ENCODE measurements at regions not wholly inside any gene's neighbourhood (a gene's known extent, or its start where the extent isn't known, plus 50 kb on each side); places are given as distances from the start of the nearest gene placed in this dataset.

DNA sequence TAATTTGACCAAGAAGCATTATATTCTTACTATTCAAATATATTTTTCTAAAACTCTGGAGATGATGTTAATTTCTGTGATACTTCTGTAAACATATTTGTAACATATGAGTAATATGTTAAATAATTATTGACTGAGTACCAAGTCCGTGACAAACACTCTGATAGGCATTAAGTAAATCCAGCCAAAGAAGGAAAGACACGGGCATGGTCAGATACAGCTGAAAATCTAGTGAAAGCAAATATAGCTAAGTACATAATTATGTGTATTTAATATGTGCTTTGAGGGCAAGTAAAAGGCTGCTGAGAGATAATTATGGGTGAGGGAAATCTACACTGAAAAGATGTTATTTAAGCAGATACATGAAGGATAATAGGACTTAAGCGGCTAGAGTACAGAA lies 1263.6 kb upstream of the ADGRL3 start:
- no peak for DNase-seq

DNA sequence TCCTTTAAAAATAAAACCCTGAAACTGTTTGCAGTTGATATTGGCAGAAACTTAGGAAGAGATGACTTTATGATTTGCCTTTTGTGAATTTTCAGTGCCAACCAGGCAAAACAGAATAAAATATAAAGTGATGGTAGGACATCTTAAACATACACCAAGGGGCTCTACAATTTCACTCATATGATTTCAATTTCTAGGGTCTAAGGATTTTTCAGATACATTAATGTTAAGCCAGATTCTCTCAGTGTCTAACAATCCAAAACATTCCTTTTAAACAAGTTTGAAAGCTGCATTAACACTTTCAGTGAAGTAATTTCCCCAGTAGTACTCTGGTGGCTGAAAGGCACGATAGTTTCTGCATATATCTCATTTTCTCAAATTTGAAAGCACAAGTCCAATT lies 1262.0 kb upstream of the ADGRL3 start:
- DNase-seq, result no peak

DNA sequence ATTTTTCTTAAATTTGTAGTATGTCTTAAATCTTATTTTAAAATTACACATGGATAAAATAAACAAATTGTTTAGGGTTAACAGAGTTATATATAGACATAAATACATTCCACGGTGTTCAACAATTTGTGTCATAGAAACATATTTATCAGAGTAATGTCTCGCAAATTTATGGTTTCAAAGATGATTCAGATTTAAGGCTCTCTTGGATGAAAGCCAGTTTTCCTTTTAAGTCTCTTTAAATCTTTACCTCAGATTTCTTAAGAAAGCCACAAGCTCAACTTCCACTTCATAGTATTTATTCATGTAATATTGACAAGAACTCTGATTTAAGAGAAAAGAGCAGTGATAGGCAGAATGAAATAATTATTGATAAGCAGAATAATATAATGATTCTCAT lies 1254.8 kb upstream of the ADGRL3 start:
- no peak for DNase-seq

GRCh38 chr4:59945716-59946115 lies 1254.4 kb upstream of the ADGRL3 start:
- DNase-seq, result no peak

- DNase-seq, result no peak
Observed at GRCh38 chr4:59956366-59956765, 1243.8 kb upstream of the ADGRL3 start.

DNA sequence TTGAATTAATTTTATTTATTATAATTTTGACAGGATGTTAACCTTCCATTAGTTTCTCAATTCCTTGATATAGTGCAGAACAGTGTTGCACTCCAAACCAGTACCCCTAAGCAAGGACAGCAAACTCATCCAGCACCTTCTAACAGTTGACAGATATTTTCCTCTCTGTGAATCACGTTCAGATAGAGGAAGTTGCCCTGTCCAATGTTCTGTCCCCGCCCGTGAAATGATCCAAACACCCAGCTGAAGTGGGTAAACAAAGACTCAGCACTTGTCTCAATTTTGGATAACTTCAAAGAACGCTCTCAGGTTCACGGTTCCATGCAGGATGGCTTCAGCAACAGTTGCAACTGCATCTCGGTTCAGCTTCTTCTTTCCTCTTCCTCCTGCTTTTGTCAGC lies 1240.0 kb upstream of the ADGRL3 start:
- no peak for DNase-seq

DNA sequence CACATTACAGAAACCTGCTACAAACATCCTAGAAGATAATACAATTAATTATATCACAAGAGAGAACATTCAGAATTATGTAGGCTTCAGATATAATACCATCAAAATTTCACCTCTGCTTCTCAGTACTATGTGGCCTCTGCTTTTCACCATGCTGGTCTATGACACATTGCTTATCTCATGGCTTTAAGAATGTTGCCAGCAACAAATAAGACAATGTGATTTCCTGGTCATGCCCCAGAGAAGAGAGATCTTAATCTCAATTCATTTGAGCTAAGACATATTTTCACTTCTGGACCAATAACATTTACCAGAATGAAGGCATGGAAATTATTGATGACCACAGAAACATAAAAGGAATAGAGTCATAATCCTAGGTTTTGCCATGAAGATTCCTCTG lies 1233.4 kb upstream of the ADGRL3 start:
- DNase-seq, result no peak

GRCh38 chr4:59968796-59969195 lies 1231.3 kb upstream of the ADGRL3 start:
- DNase-seq, result no peak

GRCh38 chr4:59969909-59970308 lies 1230.2 kb upstream of the ADGRL3 start:
- no peak for DNase-seq

DNA sequence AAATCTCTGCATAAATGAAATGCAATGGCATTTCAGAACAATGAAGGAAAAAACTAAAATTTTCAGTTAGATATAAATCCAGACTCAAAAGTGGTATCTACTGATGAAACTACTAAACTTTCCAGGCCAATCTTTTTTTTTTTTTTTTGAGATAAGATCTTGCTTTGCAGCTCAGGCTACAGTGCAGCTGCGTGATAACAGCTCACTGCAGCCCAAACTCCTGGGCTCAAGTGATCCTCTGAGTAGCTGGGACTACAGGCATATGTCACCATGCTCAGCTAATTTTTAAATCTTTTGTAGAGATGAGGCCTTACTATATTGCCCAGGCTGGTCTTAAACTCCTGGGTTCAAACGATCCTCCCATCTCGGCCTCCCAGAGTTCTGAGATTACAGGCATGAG lies 1228.2 kb upstream of the ADGRL3 start:
- DNase-seq, result no peak

DNA sequence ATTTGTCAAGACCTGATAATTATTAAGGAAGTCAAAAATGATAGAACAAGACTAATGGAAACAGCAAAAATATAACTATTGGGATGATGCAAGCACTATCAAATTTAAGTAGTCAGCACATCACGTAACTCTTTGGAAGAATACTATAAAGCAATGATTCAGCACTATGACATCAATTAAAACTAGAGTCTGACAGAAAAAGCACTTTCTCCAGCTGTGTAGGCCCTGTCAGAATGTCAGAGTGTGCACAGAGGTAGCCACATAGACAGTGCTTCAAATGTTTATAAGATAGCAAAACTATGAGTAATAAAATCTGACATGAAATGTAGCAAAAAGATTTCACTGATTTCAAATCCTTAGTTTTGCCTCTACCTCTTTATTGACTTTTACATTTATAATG lies 1226.6 kb upstream of the ADGRL3 start:
- DNase-seq, result no peak

DNA sequence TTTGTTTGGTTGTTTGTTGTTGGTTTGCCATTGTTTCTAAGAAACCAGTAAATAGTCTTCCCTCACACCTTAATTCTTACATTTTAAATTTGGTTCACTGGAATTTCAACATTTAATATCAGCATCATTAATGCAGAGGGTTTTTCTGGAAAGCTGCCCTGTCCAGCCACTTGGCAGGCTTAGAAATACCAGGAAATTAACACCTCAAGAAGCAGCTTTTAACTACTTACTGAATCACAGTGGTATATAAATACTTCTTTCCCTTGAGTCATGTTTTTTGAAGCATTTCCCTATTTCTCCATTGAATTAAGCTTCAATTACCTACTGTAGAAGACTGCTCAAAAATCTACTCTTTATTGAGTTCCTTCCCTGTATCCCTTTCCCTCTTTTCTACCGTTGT lies 1221.1 kb upstream of the ADGRL3 start:
- no peak for DNase-seq

GRCh38 chr4:59983852-59984251 lies 1216.3 kb upstream of the ADGRL3 start:
- no peak for DNase-seq

DNA sequence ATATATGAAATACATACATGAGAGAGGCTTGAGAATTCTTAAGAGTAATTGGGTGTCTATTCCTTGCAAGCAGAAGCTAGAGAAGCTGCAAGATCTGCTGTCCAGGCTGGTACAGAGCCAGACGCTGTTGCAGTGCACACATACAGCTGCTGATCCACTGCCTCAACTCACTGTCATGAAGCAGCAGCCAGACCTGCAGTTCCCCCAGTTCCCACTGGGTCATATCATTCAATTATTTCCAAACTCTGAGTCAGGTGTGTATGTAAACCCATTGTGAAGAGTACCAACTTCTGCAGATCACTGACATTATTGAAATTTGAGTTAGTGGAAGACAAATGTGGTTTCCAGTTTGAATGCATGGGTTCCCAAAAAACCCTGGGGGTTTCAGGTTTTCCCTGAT lies 1212.8 kb upstream of the ADGRL3 start:
- no peak for DNase-seq

DNA sequence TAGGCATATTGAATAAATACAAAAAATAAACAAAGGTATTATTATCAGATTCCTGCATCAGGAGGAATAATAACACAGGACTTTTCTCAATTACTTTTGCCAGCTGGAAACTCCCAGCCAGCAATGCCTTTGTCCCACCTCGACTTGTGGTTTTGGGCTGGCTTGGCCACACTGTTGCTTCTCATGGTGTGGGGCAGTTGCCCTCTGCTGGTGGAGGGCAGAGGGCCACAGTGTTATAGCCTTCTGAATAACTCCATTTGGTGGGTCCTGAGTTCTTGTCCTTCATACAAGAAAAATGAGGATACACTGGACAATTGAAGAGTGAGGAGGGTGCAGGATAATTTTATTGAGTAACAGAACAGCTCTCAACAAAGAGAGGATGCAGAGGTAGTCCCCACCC lies 1206.0 kb upstream of the ADGRL3 start:
- DNase-seq, result no peak

- no peak for DNase-seq
Observed at GRCh38 chr4:60002603-60003337, 1197.4 kb upstream of the ADGRL3 start.

- no peak for DNase-seq
Observed at GRCh38 chr4:60013464-60014184, 1186.5 kb upstream of the ADGRL3 start.

DNA sequence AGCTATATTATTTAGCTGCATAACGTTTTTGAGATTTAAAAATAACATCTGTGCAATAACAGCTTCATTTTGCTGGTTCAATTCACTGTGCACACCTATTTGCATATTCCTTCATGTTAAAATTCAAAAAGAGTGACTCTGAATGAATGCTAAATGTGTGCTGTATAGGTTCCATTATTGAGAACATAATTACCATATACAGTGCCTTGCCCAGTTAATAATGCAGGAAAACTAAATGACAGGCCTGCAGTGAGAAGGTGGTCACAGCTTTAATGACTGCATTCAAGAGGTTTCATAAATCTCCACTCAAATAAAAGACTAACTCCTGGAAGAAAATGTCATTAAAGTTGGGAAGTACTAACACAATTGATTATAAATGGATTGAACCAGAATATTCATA lies 1183.2 kb upstream of the ADGRL3 start:
- no peak for DNase-seq

DNA sequence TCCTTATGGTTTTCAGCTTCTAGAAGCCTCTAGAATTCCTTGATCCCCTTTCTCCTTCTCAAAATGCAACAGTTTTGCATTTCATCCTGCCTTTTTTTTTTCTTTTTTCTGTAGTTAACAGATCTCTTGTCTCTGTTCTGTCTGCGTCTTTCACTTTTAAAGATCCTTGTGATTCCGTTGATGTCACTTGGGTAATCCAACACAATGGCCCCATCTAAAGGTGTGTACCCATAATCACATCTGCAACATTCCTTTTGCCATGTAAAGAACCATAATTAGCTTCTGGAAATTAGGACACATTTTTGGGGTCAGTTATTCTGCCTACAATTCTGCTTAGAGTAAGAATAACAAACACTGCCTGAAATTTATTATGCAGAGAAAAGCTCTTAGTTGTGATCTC lies 1180.9 kb upstream of the ADGRL3 start:
- DNase-seq, result no peak

DNA sequence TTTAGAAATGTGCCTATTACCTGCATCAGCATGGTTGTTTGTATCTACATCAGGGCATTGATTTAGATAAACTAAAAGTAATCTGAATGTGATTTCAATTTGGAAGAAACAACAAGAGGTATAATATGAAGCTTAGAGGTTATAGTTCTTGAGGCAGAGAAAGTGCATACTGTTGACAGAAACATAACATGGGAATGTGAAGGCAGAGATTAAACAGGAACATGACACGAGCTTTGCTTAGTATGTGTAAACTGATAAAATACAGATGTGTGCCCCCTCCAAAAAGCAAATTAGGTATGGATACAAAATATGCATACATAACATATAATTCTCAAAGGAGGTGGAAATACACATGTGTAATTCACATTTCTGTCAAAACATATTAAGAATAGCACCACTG lies 1180.2 kb upstream of the ADGRL3 start:
- no peak for DNase-seq

- DNase-seq, result no peak
Observed at GRCh38 chr4:60020389-60020788, 1179.7 kb upstream of the ADGRL3 start.

- DNase-seq, result no peak
Observed at GRCh38 chr4:60033826-60034225, 1166.3 kb upstream of the ADGRL3 start.

GRCh38 chr4:60034361-60034760 lies 1165.8 kb upstream of the ADGRL3 start:
- DNase-seq, result no peak

GRCh38 chr4:60039908-60040307 lies 1160.2 kb upstream of the ADGRL3 start:
- DNase-seq, result no peak

DNA sequence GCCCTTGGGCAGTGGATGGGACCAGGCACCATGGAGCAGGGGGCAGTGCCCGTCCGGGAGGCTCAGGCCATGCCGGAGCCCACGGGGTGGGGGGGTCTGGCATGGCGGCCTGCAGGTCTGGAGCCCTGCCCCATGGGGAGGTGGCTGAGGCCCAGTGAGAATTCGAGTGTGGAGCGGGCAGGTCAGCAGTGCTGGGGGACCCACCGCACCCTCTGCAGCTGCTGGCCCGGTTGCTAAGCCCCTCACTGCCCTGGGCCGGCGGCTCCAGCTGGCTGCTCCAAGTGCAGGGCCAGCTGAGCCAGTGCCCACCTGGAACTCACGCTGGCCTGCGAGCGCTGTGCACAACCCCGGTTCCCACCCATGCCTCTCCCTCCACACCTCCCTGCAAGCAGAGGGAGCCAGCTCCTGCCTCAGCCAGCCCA lies 1157.9 kb upstream of the ADGRL3 start:
- no peak for DNase-seq

All from stimulated activated CD4-positive, alpha-beta T cell treated with anti-CD3 and anti-CD28 coated beads, Interleukin-2, amount 100 ng/mL, for 24 hours (primary cell).